ENCODE measurements at regions not wholly inside any gene's neighbourhood (a gene's known extent, or its start where the extent isn't known, plus 50 kb on each side); places are given as distances from the start of the nearest gene placed in this dataset.

DNA sequence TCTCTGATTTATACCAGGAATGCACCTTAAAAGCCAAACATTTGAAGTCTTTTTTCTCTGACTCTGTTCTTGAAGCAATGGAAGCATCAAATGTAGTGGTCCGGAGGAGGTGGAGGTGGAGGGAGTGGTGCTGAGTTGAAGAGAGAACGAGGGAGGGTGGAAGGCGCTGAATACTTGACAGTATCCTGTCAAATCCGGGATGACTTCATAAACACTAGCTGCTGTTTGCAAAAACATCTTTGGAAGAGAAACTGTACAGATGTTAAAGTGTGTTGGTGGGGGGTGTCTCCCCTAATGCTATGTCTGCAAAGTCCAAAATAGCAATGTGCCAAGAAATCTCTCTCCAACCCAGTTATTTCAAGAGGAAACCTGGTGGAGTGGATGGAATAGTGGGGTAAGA lies 328.5 kb upstream of the AUTS2 start:
- Histone ChIP-seq H3K36me3 (no peaks in the 10 kb centered on the region), H3K9me3 (no peaks in the 10 kb centered on the region), H3K27ac (no peak overlapping the region), H3K4me1 (ENCODE audit: control insufficient read depth in 1 of 2, low read depth in 2 of 2) (no peaks in the 10 kb centered on the region), H3K27me3 (replicated peaks; ENCODE audit: insufficient read depth) (no peaks in the 10 kb centered on the region), H3K4me3 (no peak overlapping the region)
- DNase-seq (ENCODE audit: low spot score) (no peak), ATAC-seq (ENCODE audit: insufficient number of reproducible peaks, low FRiP score, low read depth) (no peak)
- TF ChIP-seq, protein P1, sequence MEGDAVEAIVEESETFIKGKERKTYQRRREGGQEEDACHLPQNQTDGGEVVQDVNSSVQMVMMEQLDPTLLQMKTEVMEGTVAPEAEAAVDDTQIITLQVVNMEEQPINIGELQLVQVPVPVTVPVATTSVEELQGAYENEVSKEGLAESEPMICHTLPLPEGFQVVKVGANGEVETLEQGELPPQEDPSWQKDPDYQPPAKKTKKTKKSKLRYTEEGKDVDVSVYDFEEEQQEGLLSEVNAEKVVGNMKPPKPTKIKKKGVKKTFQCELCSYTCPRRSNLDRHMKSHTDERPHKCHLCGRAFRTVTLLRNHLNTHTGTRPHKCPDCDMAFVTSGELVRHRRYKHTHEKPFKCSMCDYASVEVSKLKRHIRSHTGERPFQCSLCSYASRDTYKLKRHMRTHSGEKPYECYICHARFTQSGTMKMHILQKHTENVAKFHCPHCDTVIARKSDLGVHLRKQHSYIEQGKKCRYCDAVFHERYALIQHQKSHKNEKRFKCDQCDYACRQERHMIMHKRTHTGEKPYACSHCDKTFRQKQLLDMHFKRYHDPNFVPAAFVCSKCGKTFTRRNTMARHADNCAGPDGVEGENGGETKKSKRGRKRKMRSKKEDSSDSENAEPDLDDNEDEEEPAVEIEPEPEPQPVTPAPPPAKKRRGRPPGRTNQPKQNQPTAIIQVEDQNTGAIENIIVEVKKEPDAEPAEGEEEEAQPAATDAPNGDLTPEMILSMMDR (IDR thresholded peaks at IDR 0.05), result no peak

- no peak for DNase-seq (ENCODE audit: low spot score)
- no peak for ATAC-seq (ENCODE audit: insufficient number of reproducible peaks, low FRiP score, low read depth)
Observed at GRCh38 chr7:69272101-69272500, 326.2 kb upstream of the AUTS2 start.

GRCh38 chr7:69276011-69276729 lies 322.1 kb upstream of the AUTS2 start:
- no peak overlapping the region for H3K4me3 ChIP-seq
- H3K36me3 ChIP-seq, result no peaks in the 10 kb centered on the region
- H3K27me3 ChIP-seq (replicated peaks; ENCODE audit: insufficient read depth), result no peaks in the 10 kb centered on the region
- no peak for ATAC-seq (ENCODE audit: insufficient number of reproducible peaks, low FRiP score, low read depth)
- H3K9me3 ChIP-seq, result no peaks in the 10 kb centered on the region
- no peak for DNase-seq (ENCODE audit: low spot score)
- no peak overlapping the region for H3K27ac ChIP-seq
- TF ChIP-seq, protein P1 (IDR thresholded peaks at IDR 0.05), result no peak
- no peaks in the 10 kb centered on the region for H3K4me1 ChIP-seq (ENCODE audit: control insufficient read depth in 1 of 2, low read depth in 2 of 2)

More at GRCh38 chr7:69272101-69272500, 326.2 kb upstream of the AUTS2 start:
- no peaks in the 10 kb centered on the region for H3K36me3 ChIP-seq
- H3K4me1 ChIP-seq (ENCODE audit: control insufficient read depth in 1 of 2, low read depth in 2 of 2), result no peaks in the 10 kb centered on the region
- no peak overlapping the region for H3K4me3 ChIP-seq
- no peaks in the 10 kb centered on the region for H3K27me3 ChIP-seq (replicated peaks; ENCODE audit: insufficient read depth)
- no peaks in the 10 kb centered on the region for H3K9me3 ChIP-seq
- TF ChIP-seq, protein P1 (IDR thresholded peaks at IDR 0.05), result no peak
- no peak overlapping the region for H3K27ac ChIP-seq

DNA sequence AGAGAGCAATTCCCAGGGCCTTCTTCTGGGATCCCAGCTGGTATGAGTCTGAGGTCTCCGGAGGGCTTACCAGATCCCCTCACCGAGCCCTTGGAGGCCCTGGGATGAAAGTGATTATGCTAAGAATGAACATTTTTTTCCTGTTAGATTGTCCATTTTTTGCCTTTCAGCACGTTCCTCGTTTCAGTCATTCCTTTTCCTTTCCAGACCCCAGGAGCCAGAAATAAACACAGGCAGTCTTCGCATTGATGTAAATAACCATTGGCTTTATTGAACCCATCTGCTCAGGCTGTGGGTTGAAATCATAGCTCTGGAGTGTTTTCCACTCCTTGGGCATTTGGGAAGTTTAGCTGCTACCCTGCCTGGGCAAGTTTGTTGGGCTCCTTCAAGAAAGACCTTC lies 320.9 kb upstream of the AUTS2 start:
- Histone ChIP-seq H3K4me1 (ENCODE audit: control insufficient read depth in 1 of 2, low read depth in 2 of 2) (no peaks in the 10 kb centered on the region), H3K36me3 (no peaks in the 10 kb centered on the region), H3K27me3 (replicated peaks; ENCODE audit: insufficient read depth) (no peaks in the 10 kb centered on the region), H3K9me3 (no peaks in the 10 kb centered on the region), H3K27ac (no peak overlapping the region), H3K4me3 (no peak overlapping the region)
- TF ChIP-seq, protein P1 (IDR thresholded peaks at IDR 0.05), result no peak
- no peak for DNase-seq (ENCODE audit: low spot score)
- ATAC-seq (ENCODE audit: insufficient number of reproducible peaks, low FRiP score, low read depth), result no peak

DNA sequence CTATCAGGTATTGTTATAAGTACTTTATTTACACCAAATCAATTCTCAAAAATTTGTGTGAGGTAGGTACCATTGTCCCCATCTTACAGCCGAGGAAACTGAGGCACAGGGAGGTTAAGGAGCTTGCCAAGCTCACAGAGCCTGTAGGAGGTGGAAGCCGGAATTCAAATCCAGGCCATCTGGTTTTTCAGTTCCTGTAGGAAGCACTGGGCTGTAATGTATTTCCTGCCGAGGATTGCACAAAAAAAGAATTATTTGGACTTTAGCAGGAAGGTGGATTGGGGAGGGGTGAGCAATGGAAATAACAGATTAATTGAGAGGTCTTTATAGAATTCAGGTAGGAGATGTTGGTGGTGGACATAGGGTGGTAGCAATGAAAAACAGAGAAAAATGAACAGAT lies 315.3 kb upstream of the AUTS2 start:
- TF ChIP-seq, protein P1 (IDR thresholded peaks at IDR 0.05), result no peak
- H3K9me3 ChIP-seq, result no peaks in the 10 kb centered on the region
- H3K27ac ChIP-seq, result no peak overlapping the region
- DNase-seq (ENCODE audit: low spot score) (no peak), ATAC-seq (ENCODE audit: insufficient number of reproducible peaks, low FRiP score, low read depth) (no peak)
- H3K36me3 ChIP-seq, result no peaks in the 10 kb centered on the region
- peaks cover 7 to 15% of the 10 kb centered on the region in 2 donors for H3K4me1 ChIP-seq (ENCODE audit: control insufficient read depth in 1 of 2, low read depth in 2 of 2)
- no peak overlapping the region for H3K4me3 ChIP-seq
- no peaks in the 10 kb centered on the region for H3K27me3 ChIP-seq (replicated peaks; ENCODE audit: insufficient read depth)
